Epidermal melanocyte (primary cell): ENCODE measurements at regions not wholly inside any gene's neighbourhood (a gene's known extent, or its start where the extent isn't known, plus 50 kb on each side); places are given as distances from the start of the nearest gene placed in this dataset.

Experiments
- DNase-seq: peaks from one replicate; pipeline ENCODE4 v3.0.0; 2011; ENCODE audit warnings: low spot score; ENCODE audit not compliant: insufficient read length

DNA sequence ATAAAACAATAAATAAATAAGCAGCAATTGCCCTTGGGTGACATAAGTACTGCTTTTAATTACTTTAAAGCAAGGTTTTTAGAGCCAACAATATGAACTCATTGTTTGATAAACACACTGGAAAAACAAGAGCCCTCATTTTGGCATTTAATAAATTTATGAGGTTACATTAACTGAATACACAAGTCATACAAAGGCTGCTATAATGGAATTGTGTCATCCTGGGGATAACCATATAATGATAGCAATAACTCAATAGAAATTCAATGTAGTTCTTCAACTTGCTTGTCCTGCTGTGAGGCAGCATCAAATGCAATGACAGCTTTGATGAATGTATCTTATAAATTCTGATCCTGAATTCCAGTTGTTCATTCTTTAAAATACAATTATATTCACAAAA is 1512.5 kb downstream of the STIM2 start:
- DNase-seq = no peak

DNA sequence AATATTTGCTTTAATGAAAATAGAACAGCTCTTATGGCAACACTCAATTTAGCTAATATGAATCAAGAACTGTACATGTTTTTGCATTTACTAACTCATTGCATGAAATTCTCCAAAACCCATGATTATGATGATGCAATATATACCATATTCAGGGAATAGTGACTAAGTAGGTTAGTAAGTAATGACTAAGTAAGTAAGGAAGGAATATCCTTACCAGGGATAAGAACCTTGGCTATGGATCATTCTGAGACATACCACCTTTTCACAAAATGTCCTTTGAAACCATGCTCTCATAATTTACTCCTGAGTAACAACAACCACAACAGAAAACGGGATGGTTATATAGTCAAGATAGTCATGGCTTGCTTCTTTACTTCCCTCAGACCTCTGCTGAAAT is 1513.0 kb downstream of the STIM2 start:
- no peak for DNase-seq

- no peak for DNase-seq
Measured at GRCh38 chr4:28378109-28378830, 1517.6 kb downstream of the STIM2 start.

GRCh38 chr4:28385801-28386200 is 1525.2 kb downstream of the STIM2 start:
- DNase-seq = no peak

- no peak for DNase-seq
Measured at GRCh38 chr4:28386776-28387175, 1526.1 kb downstream of the STIM2 start.

- DNase-seq = no peak
Measured at GRCh38 chr4:28388471-28388870, 1527.8 kb downstream of the STIM2 start.

- no peak for DNase-seq
Measured at GRCh38 chr4:28391877-28392276, 1531.2 kb downstream of the STIM2 start.

DNA sequence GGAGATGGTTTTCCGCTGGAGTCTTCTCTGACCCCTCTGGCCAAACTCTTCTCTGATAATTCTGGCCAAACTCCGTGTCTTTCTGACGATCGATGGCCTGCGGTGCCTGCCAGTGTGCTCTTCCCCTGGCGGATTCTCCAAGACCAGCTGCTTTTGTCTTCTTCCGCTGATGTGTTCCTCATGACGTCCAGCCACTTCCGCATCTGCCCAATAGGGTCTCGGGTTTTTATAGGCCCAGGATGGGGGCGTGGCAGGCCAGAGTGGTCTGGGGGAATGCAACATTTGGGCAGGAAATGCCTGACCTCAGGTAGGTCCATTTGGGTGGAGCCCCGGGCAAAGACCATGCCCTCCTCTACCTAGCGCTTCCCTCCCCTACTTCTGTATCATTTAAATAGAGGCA is 1542.1 kb downstream of the STIM2 start:
- DNase-seq = no peak

- no peak for DNase-seq
Measured at GRCh38 chr4:28421221-28421620, 1560.6 kb downstream of the STIM2 start.

DNA sequence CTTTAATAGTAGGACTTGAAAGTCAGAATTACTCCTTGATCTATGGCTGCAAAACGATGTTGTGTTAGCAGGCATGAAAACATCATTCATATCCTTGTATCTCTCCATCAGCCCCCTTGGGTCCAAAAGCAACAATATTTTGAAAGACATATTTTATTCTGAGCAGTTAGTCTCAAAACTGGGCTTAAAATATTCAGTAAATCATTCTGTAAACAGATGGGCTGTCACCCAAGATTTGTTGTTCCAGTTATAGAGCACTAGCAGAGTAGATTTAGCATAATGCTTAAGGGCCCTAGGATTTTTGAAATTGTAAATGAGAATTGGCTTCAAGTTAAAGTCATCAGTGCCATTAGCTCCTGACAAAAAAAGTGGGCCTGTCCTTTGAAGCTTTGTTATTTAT is 1565.6 kb downstream of the STIM2 start:
- no peak for DNase-seq

DNA sequence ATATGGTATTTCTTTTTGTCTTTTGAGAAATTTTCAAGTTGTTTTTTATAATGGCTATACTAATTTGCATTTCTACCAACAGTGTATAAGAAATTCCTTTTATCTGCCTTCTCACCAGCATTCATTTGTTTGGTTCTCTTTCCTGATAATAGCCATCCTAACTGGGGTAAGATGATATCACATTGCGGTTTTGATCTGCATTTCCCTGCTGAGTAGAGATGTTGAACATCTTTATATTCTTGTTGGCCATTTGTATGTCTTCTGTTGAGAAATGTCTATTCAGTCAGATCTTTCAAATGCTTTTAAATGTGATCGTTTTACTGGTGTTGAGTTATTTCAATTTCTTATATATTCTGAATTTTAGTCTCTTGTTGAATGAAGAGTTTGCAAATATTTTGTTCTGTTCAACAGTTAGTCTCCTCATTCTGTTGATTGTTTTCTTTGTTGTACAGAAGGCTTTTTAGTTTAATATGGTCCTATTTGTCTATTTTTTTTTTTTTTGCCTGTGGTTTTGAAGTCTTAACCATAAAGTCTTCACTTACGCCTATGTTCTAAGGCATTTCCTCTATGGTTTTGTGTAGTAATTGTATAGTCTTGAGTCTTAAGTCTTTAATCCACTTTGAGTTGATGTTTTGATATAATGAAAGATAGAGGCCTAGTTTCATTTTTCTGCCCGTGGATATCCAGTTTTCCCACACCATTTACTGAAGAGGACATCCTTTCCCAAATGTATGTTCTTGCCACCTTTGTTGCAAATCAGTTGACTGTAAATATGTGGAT is 1566.9 kb downstream of the STIM2 start:
- DNase-seq = no peak

GRCh38 chr4:28432348-28433025 is 1571.8 kb downstream of the STIM2 start:
- DNase-seq = no peak

- no peak for DNase-seq
Measured at GRCh38 chr4:28435314-28435713, 1574.7 kb downstream of the STIM2 start.

GRCh38 chr4:28436191-28437080 is 1575.8 kb downstream of the STIM2 start:
- DNase-seq = no peak

DNA sequence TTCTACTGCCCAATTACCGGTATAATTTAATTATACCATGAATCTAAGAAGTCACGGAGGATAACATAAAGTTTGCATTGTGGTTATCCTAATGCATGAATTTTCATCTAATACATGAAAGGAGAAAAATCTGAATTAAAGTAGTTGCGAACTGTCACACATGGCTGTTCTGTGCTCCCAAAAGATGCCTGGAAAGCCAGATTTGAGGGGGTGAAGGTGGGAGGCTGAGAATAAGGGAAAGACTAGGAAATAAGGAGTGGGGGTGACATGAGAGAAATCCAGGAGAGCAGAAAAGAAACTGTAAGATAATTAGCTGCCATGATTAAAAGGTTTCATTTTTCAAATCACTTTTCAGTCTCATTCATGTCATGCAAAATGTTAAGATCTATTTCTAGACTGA is 1582.7 kb downstream of the STIM2 start:
- DNase-seq = no peak

- DNase-seq = no peak
Measured at GRCh38 chr4:28443801-28444412, 1583.3 kb downstream of the STIM2 start.

GRCh38 chr4:28444886-28445496 is 1584.3 kb downstream of the STIM2 start:
- DNase-seq = no peak

- no peak for DNase-seq
Measured at GRCh38 chr4:28449085-28449484, 1588.4 kb downstream of the STIM2 start.

- no peak for DNase-seq
Measured at GRCh38 chr4:28451346-28451745, 1590.7 kb downstream of the STIM2 start.
